ENCODE measurements at regions not wholly inside any gene's neighbourhood (a gene's known extent, or its start where the extent isn't known, plus 50 kb on each side); places are given as distances from the start of the nearest gene placed in this dataset.

- no peaks in the 10 kb centered on the region for H3K9me3 ChIP-seq (ENCODE audit: low read depth, low read length)
- H3K4me3 ChIP-seq (ENCODE audit: insufficient read depth, low read length) = no peak overlapping the region
- no peak overlapping the region for H3K4me2 ChIP-seq (ENCODE audit: insufficient read depth, low read length)
- no peak for TF ChIP-seq CTCF (IDR thresholded peaks at IDR 0.05; ENCODE audit: extremely low read depth, low read depth, low read length)
- no peaks in the 10 kb centered on the region for H4K20me1 ChIP-seq (ENCODE audit: insufficient read depth, low read length)
- no peak for DNase-seq (ENCODE audit: insufficient read length, low spot score, missing footprints)
- no peaks in the 10 kb centered on the region for H3K4me1 ChIP-seq (ENCODE audit: insufficient read depth, low read length)
- H3K79me2 ChIP-seq (ENCODE audit: insufficient read depth, low read length) = no peaks in the 10 kb centered on the region
- H3K27me3 ChIP-seq (ENCODE audit: insufficient read depth, low read length) = no peaks in the 10 kb centered on the region
- H3K27ac ChIP-seq (ENCODE audit: low read depth, low read length) = no peak overlapping the region
- H3K36me3 ChIP-seq (ENCODE audit: insufficient read depth, low read length) = no peaks in the 10 kb centered on the region
- H2AFZ ChIP-seq (ENCODE audit: low read length) = no peak overlapping the region
Observed at GRCh38 chr4:97038146-97038516, 1105.1 kb downstream of the STPG2 start.

DNA sequence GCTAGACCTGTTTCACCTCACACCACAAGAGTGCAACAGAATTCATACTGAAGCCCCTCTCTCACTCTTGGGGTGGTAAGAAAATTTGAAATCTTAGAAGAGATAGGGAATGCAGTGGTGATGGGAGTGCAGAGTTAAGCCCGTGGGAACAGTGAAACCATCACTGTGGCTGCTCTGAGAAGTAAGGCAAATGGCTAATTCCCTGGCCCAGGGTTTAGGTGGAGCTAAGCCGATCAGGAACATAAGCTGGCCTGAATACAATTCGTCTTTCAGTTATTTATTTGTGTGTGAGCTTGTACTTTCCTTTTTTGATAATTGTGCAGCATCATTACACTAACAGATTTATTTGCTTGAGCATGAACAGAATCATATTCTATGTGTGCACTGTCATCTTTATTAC lies 1070.6 kb downstream of the STPG2 start:
- H4K20me1 ChIP-seq (ENCODE audit: insufficient read depth, low read length) = no peaks in the 10 kb centered on the region
- no peaks in the 10 kb centered on the region for H3K9me3 ChIP-seq (ENCODE audit: low read depth, low read length)
- no peak overlapping the region for H2AFZ ChIP-seq (ENCODE audit: low read length)
- H3K27ac ChIP-seq (ENCODE audit: low read depth, low read length) = no peak overlapping the region
- H3K4me2 ChIP-seq (ENCODE audit: insufficient read depth, low read length) = no peak overlapping the region
- no peaks in the 10 kb centered on the region for H3K27me3 ChIP-seq (ENCODE audit: insufficient read depth, low read length)
- H3K36me3 ChIP-seq (ENCODE audit: insufficient read depth, low read length) = no peaks in the 10 kb centered on the region
- DNase-seq (ENCODE audit: insufficient read length, low spot score, missing footprints) = no peak
- H3K4me1 ChIP-seq (ENCODE audit: insufficient read depth, low read length) = no peaks in the 10 kb centered on the region
- no peak for TF ChIP-seq CTCF (IDR thresholded peaks at IDR 0.05; ENCODE audit: extremely low read depth, low read depth, low read length)
- H3K79me2 ChIP-seq (ENCODE audit: insufficient read depth, low read length) = no peaks in the 10 kb centered on the region
- H3K4me3 ChIP-seq (ENCODE audit: insufficient read depth, low read length) = no peak overlapping the region

DNA sequence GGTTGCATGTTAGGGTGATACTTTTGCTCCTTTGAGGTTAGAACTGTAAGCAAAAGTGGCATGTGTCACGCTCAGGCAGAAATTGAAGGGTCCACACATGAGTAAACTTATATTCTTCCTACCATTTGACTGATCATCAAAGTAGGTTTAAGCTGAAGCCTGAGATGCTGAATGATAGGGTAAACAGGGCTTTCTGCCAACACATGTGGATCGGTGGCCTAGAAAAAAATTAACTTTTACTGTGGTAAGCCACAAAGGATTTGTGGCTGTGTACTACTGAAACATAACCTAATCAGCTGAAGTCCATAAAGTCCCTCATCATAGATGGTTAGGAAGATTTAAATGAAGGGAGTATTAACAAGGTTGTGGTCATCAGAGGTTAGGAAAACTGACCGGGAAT lies 1070.1 kb downstream of the STPG2 start:
- H3K4me1 ChIP-seq (ENCODE audit: insufficient read depth, low read length) = no peaks in the 10 kb centered on the region
- no peak overlapping the region for H3K4me2 ChIP-seq (ENCODE audit: insufficient read depth, low read length)
- H3K9me3 ChIP-seq (ENCODE audit: low read depth, low read length) = no peaks in the 10 kb centered on the region
- no peaks in the 10 kb centered on the region for H3K79me2 ChIP-seq (ENCODE audit: insufficient read depth, low read length)
- no peak for TF ChIP-seq CTCF (IDR thresholded peaks at IDR 0.05; ENCODE audit: extremely low read depth, low read depth, low read length)
- H3K4me3 ChIP-seq (ENCODE audit: insufficient read depth, low read length) = no peak overlapping the region
- no peaks in the 10 kb centered on the region for H3K27me3 ChIP-seq (ENCODE audit: insufficient read depth, low read length)
- H3K36me3 ChIP-seq (ENCODE audit: insufficient read depth, low read length) = no peaks in the 10 kb centered on the region
- H4K20me1 ChIP-seq (ENCODE audit: insufficient read depth, low read length) = no peaks in the 10 kb centered on the region
- no peak overlapping the region for H2AFZ ChIP-seq (ENCODE audit: low read length)
- DNase-seq (ENCODE audit: insufficient read length, low spot score, missing footprints) = no peak
- H3K27ac ChIP-seq (ENCODE audit: low read depth, low read length) = no peak overlapping the region

GRCh38 chr4:97074531-97074930 lies 1068.7 kb downstream of the STPG2 start:
- Histone ChIP-seq H3K9me3 (ENCODE audit: low read depth, low read length) (no peaks in the 10 kb centered on the region), H3K27ac (ENCODE audit: low read depth, low read length) (no peak overlapping the region), H3K4me3 (ENCODE audit: insufficient read depth, low read length) (no peak overlapping the region), H2AFZ (ENCODE audit: low read length) (no peak overlapping the region), H4K20me1 (ENCODE audit: insufficient read depth, low read length) (no peaks in the 10 kb centered on the region), H3K4me1 (ENCODE audit: insufficient read depth, low read length) (no peaks in the 10 kb centered on the region), H3K36me3 (ENCODE audit: insufficient read depth, low read length) (no peaks in the 10 kb centered on the region), H3K4me2 (ENCODE audit: insufficient read depth, low read length) (no peak overlapping the region), H3K79me2 (ENCODE audit: insufficient read depth, low read length) (no peaks in the 10 kb centered on the region), H3K27me3 (ENCODE audit: insufficient read depth, low read length) (no peaks in the 10 kb centered on the region)
- DNase-seq (ENCODE audit: insufficient read length, low spot score, missing footprints) = no peak
- no peak for TF ChIP-seq CTCF (IDR thresholded peaks at IDR 0.05; ENCODE audit: extremely low read depth, low read depth, low read length)
